Stimulated activated CD8-positive, alpha-beta memory T cell treated with anti-CD3 and anti-CD28 coated beads, Interleukin-2, amount 100 ng/mL, for 48 hours (primary cell): ENCODE measurements at regions not wholly inside any gene's neighbourhood (a gene's known extent, or its start where the extent isn't known, plus 50 kb on each side); places are given as distances from the start of the nearest gene placed in this dataset.

Experiments used
- DNase-seq, 2 donors: peaks; one replicate each; pipeline ENCODE4 v3.0.0-alpha.2; 2020; ENCODE audit warnings: low read depth in 2 of 2

DNA sequence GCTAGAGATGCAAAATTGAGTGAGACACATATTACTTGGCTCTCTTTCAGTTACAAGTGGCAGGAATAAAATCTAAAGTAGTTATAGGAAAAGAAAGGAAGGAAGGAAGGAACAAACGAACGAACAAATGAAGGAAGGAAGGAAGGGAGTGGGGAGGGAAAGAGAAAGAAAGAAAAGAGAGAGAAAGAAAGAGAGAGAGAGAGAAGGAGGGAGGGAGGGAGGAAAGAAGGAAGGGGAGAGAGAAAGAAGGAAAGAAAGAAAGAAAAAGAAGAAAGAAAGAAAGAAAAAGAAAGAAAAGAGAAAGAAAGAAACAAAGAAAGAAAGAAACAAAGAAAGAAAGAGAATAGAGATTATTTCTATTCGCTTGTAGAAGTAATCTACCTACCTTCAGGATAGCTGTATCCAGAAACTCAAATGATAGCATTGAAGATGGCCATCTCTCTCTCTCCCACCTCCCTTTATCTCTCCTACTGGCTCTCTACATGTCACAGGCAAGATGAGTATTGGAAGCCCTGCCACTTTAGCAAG, 229.7 kb upstream of the TLE3 start:
- DNase-seq, result no peak

GRCh38 chr15:70324001-70324974, 226.6 kb upstream of the TLE3 start:
- DNase-seq, result no peak

- DNase-seq, result no peak
These were observed 225.6 kb upstream of the TLE3 start for GRCh38 chr15:70323111-70323851.

DNA sequence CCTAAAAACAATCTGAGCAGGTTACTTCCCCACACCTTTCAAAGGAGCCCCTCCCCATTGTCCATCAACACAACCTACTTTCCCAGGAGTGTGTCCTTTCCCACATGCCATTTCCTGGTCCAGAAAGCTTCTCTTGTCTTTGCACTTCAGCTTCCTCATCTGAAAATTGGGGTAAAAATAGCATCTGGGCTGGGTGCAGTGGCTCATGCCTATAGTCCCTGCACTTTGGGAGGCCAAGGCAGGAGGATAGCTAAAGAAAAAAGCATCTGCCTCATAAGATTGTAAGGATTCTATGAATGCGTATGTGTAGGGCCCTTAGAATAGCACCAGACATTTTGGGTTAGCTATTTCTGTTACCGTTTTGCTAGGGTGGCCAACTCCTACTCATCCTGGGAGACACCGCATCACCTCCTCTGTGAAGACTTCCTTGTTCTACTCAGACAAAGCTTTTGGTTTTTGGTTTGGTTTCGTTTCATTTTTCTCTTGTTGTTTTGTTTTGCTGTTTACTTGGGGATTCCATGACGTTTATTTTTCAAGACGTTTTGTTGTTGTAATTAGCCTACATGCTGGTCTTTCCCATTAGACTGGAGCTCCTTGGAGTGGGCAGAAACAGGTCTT, 224.4 kb upstream of the TLE3 start:
- DNase-seq, result no peak

DNA sequence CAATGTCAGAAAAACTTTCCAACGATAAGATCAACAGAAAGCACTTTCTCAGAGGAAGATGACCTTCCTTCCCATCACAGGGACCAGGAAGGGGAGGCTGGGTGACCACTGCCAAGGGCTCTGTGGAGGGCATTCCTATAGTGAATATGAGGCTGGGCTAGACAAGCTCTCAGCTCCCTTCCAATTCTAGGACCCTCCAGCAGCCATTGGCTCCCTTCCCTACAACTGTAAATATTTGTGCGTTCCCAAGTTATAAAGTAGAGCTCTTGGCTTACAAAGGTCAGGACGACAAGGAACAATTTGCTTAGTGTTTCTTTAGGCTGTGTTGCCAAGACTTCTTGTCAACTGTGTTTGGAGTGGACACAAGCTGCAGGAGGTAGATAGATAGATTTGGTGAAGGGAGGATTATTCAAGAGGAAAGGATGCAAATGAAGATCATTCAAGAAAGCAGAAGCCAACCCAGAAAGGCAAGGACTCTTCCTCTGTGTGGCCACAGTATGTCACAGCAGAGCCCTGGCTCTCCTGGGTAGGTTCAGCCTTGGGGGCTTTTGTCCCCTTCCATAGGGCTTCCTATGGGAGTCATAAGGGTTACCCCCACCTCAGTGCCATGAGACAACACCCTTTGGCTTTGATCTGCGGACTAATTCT, 223.6 kb upstream of the TLE3 start:
- no peak for DNase-seq

DNA sequence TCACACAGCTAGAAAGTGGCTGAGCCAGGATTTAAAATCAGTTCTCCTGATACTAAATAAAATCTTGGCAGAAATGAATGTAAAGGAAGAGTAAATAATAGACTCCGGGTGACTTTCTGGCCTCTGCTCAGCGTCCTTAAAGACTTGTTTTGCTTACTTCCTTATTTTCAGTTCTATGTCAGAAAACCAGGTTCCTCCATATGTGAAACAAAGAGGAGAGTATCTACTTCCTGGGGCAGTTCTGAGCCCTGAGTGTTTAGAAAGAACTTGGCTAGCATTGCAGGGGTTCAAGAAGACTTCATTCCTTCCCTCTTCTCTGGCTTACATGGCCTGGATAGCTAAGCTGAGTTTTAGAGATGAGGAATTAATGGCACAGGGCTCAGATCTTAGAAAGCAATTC, 222.8 kb upstream of the TLE3 start:
- DNase-seq, result no peak

- DNase-seq, result no peak
These were observed 222.4 kb upstream of the TLE3 start for GRCh38 chr15:70320077-70320476.

- DNase-seq, result no peak
These were observed 221.7 kb upstream of the TLE3 start for GRCh38 chr15:70319466-70319865.

- DNase-seq, result no peak
These were observed 221.1 kb upstream of the TLE3 start for GRCh38 chr15:70318594-70319465.

DNA sequence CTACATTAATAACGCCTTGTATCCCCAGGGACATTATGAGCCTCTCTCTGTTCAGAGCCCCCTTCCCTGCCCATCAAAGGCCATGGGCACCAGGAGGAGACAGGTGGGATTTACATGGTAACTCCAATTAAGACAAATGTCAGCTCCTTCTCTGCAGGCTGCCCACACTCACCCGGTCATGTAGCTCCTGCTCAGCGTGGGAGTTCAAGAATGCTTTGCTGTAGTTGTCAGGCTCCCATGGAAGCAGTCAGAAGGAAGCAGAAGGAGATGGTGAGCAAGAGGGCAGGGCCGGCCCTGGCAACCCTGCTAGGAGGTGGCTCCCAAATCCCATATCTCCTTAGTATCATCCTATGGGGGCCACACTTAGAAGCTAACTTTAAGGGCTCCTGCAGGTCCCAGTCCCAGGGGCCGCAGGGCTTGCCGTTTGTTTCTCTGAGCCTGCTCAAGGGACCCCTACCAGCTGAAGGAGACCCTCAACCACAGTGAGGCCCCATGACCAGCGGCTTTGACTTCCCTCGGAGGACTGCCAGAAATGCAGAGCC, 218.4 kb upstream of the TLE3 start:
- no peak for DNase-seq

DNA sequence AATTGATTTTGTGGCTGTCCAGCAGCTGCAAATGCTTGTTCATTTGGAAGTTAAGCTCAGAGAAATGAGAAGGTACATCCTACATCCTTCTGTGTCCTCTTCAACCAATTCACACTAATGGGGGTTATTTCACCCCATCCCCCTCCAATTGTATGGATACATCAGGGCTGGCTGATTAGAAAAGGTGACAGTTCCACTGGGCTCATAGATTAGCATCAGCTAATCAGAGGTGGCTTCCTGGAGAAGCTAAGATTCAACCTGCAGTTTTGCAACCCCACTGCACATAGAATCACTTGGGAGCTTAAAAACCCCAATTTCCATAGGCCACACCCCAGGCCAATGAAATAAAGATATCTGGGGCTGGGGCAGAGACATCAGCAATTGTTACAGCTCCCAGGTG, 217.7 kb upstream of the TLE3 start:
- no peak for DNase-seq

DNA sequence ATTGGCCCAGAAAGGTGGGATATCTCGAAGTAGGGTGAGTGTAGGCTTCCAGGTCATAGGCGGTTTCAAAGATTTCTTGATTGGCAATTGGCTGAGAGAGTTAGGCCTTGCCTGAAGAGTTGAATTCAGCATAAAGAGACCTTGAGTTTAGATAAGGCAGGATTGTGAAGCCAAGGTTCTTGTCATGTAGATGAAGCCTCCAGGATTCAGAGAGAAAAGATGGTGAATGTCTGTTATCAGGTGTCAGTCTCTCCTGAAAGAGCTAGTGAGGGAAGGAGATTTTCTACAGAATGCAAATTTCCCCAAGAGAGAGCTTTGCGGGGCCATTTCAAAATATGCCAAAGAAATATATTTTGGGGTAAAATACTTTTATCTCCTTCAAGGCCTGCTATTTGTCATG, 217.0 kb upstream of the TLE3 start:
- no peak for DNase-seq

GRCh38 chr15:70314018-70314354, 216.3 kb upstream of the TLE3 start:
- no peak for DNase-seq

DNA sequence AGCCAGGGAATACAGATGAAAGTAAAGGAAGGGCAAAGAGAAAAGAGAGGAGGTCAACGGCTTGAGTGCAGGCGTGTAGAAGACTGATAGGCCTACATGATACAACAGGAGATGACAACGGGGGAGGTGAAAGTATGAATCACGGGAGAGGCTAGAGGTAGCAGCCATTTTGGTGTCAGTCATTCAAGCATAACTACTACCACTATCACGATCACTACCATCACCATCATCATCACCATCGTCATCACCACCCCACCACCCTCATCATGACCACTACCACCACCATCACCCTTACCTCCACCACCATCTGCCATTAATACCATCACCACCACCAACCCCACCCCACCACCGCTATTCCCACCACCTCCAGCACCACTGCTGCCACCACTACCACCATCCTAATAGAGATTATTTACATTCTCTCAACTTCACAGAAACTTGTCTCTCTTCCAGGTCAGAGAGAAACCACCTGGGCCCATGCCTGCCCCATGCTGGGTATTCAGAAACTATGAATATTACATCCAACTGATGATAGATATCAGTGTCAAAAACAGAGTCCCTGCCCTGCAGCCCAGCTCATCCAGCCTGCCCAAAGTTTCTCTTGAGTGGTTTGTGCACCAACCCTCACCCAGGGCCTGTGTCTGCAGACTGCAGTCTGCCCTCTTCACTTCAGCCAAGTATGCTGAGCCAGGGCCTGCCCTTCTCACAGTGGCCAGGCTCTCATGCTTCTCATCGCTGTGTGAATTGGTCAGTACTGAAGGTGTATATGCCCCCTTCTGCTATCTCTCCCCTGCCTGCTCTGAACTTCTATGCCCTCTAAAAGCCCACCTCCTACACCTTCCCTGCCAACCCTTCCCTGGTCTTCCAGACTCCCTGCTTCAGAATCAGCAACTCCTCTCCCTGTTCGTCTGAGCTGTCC, 215.6 kb upstream of the TLE3 start:
- no peak for DNase-seq

DNA sequence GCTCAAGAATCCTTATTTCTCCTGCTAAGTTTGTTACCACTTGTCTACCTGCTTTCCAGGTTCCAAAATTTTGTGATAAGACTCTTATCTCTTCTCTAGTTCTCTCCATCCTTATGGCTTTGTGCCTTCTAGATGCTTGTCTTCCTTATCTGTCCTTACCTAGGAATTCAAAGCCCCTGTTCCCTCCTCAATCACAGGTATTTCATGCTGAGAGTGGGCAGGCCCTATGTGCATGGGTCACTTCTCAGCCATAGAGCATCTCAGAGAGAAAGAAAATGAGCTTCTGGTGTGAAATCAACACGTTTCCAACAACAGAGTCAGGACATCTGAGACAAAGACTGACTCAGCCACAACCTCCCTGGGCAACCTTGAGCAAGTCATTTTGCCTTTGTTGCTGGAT, 214.1 kb upstream of the TLE3 start:
- DNase-seq, result no peak

DNA sequence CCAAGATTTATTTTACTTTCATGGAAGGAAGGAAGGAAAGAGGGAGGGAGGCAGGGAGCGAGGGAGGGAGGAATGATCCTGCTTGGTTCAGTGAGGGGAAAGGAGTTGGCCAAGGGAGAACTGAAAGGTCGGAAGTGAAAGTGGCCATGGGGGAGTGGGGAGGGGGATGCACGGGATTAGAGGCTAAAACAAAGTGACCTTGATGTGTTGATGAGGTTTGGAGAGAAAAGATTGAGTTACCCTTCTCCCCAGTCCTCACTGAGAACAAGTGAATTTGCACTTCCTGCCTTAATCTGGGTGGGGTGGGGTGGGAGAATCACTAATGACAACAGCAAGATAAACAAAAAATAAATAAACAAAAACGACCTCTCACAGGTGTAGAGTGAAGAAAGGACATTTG, 212.0 kb upstream of the TLE3 start:
- DNase-seq, result no peak

- no peak for DNase-seq
These were observed 211.2 kb upstream of the TLE3 start for GRCh38 chr15:70308735-70309434.

DNA sequence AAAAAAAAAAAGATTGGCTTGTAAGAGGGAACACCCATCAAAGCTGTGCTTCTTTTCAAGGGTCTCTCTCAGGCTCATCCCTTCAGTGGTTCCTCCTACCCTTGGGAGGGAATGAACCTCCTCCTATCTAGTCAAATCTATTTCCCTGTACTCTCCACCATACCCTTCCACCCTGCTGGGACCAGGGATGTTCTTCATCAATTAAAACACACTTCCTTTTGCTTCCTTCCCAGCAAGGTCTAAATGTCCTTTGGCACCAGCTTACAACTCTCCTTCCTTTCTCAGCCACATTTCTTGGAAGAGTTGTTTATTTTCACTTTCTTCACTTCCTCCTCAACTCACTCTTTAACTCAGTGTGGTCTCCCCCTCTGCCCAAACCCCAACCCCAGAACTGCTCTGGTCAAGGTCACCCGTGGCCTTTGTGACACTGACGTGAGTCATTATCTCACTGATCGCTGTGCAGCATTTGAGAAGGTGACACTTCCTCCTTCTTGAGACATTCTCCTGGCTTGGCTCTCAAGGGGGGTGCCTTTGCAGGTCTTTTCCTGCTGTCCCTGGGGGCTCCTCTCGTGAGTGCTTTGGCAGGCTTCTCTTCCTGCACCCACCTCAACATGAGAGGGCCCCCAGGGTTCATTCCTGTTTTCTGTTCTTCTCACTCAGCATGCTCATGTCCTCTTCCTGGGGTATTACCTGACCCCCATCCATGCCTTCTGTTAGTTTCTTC, 210.5 kb upstream of the TLE3 start:
- DNase-seq, result peak; percentile 23 to 25
